ENCODE measurements at regions not wholly inside any gene's neighbourhood (a gene's known extent, or its start where the extent isn't known, plus 50 kb on each side); places are given as distances from the start of the nearest gene placed in this dataset.

DNA sequence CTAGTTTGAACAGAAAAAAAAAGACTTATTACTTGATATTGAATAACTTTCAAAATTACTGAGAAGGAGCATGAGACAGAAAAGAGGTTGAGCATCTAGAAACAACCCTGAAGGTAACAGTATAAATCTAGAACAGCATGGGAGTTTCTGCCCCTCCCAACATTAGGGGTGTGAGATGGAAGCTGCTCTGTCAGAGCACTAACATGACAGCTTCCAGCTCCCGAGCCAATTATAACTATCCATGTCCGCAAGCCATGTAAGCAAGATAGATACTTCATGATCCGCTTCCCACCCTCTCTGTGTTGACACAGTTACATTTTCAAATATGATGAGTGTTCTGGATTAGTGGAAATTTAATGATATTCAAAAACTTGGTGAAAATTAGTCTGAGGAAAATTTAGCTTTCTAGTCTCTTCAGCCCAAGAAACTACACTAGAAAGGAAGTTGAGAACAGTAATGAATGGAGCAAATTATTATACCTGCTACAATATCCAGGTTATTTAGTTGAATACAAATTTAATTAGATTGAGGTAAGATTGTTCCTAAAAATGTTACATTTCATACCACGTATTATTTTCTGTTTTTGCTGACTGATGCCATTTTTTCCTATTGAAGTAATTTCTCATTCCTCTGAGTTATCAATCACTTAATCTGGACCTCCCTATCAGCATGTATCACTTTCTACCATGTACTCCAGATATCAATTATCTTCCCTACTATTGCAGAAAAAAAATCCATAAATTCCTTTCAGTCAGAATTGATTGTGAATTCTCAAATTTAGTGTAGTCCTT is 129.3 kb upstream of the SLIT2 start:
- DNase-seq (ENCODE audit: insufficient read length, low spot score) = no peak
- TF ChIP-seq, protein P1, sequence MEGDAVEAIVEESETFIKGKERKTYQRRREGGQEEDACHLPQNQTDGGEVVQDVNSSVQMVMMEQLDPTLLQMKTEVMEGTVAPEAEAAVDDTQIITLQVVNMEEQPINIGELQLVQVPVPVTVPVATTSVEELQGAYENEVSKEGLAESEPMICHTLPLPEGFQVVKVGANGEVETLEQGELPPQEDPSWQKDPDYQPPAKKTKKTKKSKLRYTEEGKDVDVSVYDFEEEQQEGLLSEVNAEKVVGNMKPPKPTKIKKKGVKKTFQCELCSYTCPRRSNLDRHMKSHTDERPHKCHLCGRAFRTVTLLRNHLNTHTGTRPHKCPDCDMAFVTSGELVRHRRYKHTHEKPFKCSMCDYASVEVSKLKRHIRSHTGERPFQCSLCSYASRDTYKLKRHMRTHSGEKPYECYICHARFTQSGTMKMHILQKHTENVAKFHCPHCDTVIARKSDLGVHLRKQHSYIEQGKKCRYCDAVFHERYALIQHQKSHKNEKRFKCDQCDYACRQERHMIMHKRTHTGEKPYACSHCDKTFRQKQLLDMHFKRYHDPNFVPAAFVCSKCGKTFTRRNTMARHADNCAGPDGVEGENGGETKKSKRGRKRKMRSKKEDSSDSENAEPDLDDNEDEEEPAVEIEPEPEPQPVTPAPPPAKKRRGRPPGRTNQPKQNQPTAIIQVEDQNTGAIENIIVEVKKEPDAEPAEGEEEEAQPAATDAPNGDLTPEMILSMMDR (IDR thresholded peaks at IDR 0.05; ENCODE audit: insufficient read depth, missing control alignments) = no peak
- FAIRE-seq = no peak

DNA sequence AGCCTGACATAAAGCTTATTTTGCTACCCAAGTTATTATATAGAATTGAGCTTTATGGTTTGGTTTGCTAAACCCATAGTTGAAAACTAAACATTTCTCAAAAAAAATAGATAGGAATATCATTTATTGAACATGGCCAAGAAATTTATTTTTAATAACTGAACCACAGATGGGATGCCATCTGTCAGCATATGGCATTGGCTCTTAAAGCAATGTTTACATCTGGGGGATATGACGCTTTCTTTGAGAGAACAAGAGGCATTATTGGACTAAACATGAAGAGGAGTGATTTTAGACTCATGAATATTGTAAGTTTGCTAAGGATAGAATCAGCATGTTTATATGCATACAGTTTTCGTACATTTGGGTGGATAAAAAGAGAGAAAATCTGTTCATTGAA is 132.6 kb upstream of the SLIT2 start:
- DNase-seq (ENCODE audit: insufficient read length, low spot score) (no peak), FAIRE-seq (no peak)
- TF ChIP-seq, protein P1 (IDR thresholded peaks at IDR 0.05; ENCODE audit: insufficient read depth, missing control alignments) = no peak

- DNase-seq (ENCODE audit: insufficient read length, low spot score) = no peak
- FAIRE-seq = no peak
- TF ChIP-seq, protein P1 (IDR thresholded peaks at IDR 0.05; ENCODE audit: insufficient read depth, missing control alignments) = no peak
Observed at GRCh38 chr4:20109391-20109790, 142.3 kb upstream of the SLIT2 start.

DNA sequence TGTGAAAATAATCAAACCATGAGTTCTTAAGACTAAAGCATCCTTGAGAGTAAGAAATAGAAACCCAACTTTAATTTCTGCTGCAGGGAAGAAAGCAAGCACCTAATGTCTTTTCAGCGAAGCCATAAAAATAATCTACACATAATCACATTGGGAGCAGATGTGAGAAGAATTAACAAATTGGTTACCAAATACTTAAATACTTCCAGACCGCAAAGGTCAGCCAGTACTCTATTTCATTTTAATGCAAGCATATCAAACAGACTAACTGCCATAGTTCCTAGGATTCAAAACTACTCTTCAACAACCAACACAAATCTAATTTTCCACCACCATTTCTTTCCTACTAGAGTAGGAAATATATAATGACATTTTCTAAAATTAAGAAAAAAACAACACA is 144.8 kb upstream of the SLIT2 start:
- DNase-seq (ENCODE audit: insufficient read length, low spot score) (no peak), FAIRE-seq (peak; percentile 58)
- TF ChIP-seq, protein P1 (IDR thresholded peaks at IDR 0.05; ENCODE audit: insufficient read depth, missing control alignments) = no peak

DNA sequence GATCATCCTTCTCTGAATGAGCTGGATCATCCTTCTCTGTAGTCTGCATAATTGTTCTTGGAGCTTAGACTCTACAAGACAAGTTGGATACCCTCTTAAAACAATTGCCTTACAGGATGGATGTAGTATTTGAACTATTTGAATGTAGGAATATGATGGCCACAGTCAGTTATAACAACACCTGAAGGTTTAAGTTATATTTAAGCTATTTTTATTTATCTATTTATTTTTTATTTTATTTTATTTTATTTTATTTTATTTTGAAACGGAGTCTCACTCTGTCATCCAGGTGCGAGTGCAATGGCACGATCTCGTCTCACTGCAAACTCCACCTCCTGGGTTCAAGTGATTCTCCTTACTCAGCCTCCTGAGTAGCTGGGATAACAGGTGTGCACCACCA is 149.9 kb upstream of the SLIT2 start:
- TF ChIP-seq, protein P1 (IDR thresholded peaks at IDR 0.05; ENCODE audit: insufficient read depth, missing control alignments) = no peak
- peak; percentile 35 for FAIRE-seq
- DNase-seq (ENCODE audit: insufficient read length, low spot score) = no peak

GRCh38 chr4:20096911-20097310 is 154.8 kb upstream of the SLIT2 start:
- no peak for FAIRE-seq
- DNase-seq (ENCODE audit: insufficient read length, low spot score) = no peak
- TF ChIP-seq, protein P1 (IDR thresholded peaks at IDR 0.05; ENCODE audit: insufficient read depth, missing control alignments) = no peak

DNA sequence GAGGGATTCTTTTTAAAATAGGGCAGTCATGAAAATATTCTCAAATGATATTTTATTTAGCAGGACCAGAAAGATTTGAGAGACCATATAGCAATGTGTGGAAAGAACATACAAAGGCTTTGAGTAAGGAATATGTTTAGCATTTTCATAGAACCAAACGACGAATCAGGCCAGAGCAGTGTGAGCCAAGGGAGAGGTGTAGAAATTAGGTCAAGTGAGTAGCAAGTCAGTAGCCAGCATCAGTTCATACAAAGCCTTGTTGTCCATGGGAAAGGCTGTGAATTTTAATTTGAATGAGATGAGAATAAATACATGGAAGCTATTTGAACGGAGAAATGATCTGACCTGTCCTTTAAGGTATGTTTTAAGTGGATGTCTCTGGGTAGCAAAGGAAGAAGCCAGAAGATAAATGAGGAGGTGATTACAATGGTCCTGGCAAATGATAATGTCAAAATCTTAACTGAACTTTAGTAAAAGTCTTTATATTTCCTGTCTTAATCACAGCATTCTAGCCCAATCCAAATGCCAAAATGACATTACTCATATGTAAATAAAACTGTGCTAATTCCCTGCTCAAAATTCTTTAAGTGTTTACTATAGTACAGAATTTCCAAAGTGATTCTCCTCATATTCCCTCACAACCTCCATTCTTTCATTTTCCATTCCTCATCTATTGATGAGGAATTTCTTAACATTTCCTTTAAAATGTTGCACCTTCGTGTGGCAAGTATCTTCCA is 155.7 kb upstream of the SLIT2 start:
- DNase-seq (ENCODE audit: insufficient read length, low spot score) (no peak), FAIRE-seq (no peak)
- TF ChIP-seq, protein P1 (IDR thresholded peaks at IDR 0.05; ENCODE audit: insufficient read depth, missing control alignments) = no peak
